ENCODE measurements at regions not wholly inside any gene's neighbourhood (a gene's known extent, or its start where the extent isn't known, plus 50 kb on each side); places are given as distances from the start of the nearest gene placed in this dataset.
"Not testable (repeated sequence)": the region's sequence is repeated elsewhere in the genome, so short reads cannot be mapped to it uniquely, and the experiment has no call there.

DNA sequence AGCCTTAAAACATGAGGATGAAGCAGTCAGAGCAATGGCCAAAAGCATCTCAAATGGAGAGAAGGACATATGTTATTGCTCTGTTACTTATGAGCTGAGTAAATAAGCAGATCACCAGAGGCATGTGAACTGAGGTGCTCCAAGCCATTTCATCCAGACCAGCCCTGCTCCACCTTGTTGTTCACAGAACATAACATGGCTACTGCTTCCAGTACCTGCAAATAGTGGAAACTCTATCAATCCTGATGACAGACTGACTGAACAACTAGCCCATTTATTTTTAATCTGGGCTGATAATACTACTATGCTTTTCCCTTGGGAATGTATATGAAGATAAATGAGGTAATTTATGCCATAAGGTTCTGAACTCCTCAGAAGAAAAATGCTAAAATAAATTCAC is 1164.7 kb downstream of the FAM181B start:
- Histone ChIP-seq H3K36me3 (ENCODE audit: control insufficient read depth, insufficient read depth, low read length) (no peaks in the 10 kb centered on the region), H3K4me3 (ENCODE audit: low read depth, low read length) (no peak overlapping the region), H3K27me3 (ENCODE audit: control insufficient read depth, insufficient read depth, low read length) (no peaks in the 10 kb centered on the region), H3K9me3 (ENCODE audit: control insufficient read depth, insufficient read depth, low read length) (no peaks in the 10 kb centered on the region), H3K27ac (ENCODE audit: low read depth, low read length) (no peak overlapping the region), H3K4me1 (ENCODE audit: control insufficient read depth, insufficient read depth, low read length) (no peaks in the 10 kb centered on the region)
- DNase-seq (ENCODE audit: low read depth in 4 of 6, low spot score in 6 of 6): peak in 1 of 6 donors; percentile 8

DNA sequence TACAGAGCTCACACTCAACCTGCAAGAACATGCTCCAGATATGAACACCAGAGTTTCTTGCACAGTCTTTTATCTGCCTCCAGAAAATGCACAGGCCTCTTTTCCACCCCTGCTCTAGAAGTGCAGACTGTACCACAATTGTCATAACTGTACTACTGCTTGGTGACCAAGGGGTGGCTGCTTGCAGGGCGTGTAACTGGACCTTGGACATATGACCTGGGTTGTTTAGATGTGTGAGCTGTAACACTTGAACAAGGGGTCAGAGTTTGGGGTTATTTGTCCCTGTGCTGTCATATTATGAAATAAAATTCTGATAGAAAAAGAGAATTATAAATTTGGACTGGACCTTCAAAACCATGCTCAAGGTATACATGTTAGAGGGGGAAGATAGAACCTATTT is 1185.5 kb downstream of the FAM181B start:
- DNase-seq (ENCODE audit: low read depth in 4 of 6, low spot score in 6 of 6): no peak
- no peak overlapping the region for H3K27ac ChIP-seq (ENCODE audit: low read depth, low read length)
- H3K9me3 ChIP-seq (ENCODE audit: control insufficient read depth, insufficient read depth, low read length): no peaks in the 10 kb centered on the region
- no peaks in the 10 kb centered on the region for H3K27me3 ChIP-seq (ENCODE audit: control insufficient read depth, insufficient read depth, low read length)
- H3K4me1 ChIP-seq (ENCODE audit: control insufficient read depth, insufficient read depth, low read length): no peaks in the 10 kb centered on the region
- no peaks in the 10 kb centered on the region for H3K36me3 ChIP-seq (ENCODE audit: control insufficient read depth, insufficient read depth, low read length)
- no peak overlapping the region for H3K4me3 ChIP-seq (ENCODE audit: low read depth, low read length)
- 71% methylated on average over 1 of the region's 1 CpG for WGBS (ENCODE audit: insufficient coverage)

DNA sequence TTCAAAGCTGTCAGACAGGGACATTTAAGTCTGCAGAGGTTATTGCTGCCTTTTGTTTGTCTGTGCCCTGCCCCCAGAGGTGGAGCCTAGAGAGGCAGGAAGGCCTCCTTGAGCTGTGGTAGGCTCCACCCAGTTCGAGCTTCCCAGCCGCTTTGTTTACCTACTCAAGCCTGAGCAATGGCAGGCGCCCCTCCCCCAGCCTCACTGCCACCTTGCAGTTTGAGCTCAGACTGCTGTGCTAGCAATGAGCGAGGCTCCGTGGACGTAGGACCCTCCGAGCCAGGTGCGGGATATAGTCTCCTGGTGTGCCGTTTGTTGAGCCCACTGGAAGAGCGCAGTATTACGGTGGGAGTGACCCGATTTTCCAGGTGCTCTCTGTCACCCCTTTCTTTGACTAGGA is 1193.9 kb downstream of the FAM181B start:
- not testable (repeated sequence) for H3K9me3 ChIP-seq (ENCODE audit: control insufficient read depth, insufficient read depth, low read length); H3K4me3 ChIP-seq (ENCODE audit: low read depth, low read length); DNase-seq (ENCODE audit: low read depth in 4 of 6, low spot score in 6 of 6); H3K27ac ChIP-seq (ENCODE audit: low read depth, low read length); H3K4me1 ChIP-seq (ENCODE audit: control insufficient read depth, insufficient read depth, low read length); H3K27me3 ChIP-seq (ENCODE audit: control insufficient read depth, insufficient read depth, low read length); H3K36me3 ChIP-seq (ENCODE audit: control insufficient read depth, insufficient read depth, low read length)
- WGBS (ENCODE audit: insufficient coverage): 98% methylated on average over 11 of the region's 12 CpGs

DNA sequence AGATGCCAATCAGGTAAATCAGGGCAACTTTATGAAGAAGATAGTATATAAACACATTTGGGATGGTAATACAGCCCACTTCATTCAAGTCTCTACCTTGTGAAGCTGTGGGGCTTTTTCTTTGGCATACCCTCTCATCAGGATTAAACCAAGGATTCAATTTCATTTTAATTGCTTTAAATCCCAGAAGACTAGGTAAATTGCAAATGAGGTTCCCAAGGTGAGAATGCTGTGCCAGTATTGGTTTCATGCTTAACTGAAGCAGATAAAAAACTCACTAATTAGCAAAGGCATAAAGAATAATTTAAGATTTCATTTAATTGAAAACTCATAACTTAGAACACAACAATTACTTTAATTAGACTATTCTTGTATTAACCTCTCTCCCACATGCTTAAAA is 1218.1 kb downstream of the FAM181B start:
- DNase-seq (ENCODE audit: low read depth in 4 of 6, low spot score in 6 of 6): peak in 2 of 6 donors; percentile 2 to 80
- Histone ChIP-seq H3K36me3 (ENCODE audit: control insufficient read depth, insufficient read depth, low read length) (no peaks in the 10 kb centered on the region), H3K27me3 (ENCODE audit: control insufficient read depth, insufficient read depth, low read length) (no peaks in the 10 kb centered on the region), H3K4me3 (ENCODE audit: low read depth, low read length) (no peak overlapping the region), H3K4me1 (ENCODE audit: control insufficient read depth, insufficient read depth, low read length) (no peaks in the 10 kb centered on the region), H3K9me3 (ENCODE audit: control insufficient read depth, insufficient read depth, low read length) (no peaks in the 10 kb centered on the region), H3K27ac (ENCODE audit: low read depth, low read length) (no peak overlapping the region)

DNA sequence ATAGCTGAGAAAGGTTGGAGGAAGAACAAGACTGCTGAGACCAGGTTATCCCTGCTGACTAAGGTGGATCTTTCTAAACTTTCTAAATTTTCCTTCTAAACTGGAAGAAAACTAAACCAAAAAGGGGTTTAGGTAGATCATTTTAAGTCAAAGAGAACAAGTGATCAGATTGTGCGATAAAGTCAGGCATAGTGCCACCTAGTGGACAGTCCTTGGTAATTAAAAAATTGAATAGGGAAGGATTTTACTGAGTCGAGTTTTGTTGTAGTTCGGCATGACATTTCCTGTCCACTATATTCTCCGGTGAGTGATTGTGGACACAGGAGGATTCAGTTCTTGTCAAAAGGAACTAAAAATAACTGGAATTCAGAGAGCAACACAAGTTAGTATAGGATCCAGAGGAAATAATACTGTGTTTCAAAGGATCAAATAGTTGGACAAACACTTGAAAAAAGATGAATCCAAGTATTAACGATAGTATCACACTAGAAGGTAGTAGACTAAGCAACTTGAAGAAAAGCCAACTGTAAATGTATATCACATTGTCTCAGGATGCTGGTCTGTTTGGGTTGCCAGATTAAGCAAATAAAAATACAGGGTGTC is 1236.4 kb downstream of the FAM181B start:
- 42% methylated on average over 2 of the region's 5 CpGs for WGBS (ENCODE audit: insufficient coverage)
- no peaks in the 10 kb centered on the region for H3K4me1 ChIP-seq (ENCODE audit: control insufficient read depth, insufficient read depth, low read length)
- no peaks in the 10 kb centered on the region for H3K9me3 ChIP-seq (ENCODE audit: control insufficient read depth, insufficient read depth, low read length)
- no peaks in the 10 kb centered on the region for H3K27me3 ChIP-seq (ENCODE audit: control insufficient read depth, insufficient read depth, low read length)
- peak; percentile 10 to 82 (median 28) for DNase-seq (ENCODE audit: low read depth in 4 of 6, low spot score in 6 of 6)
- H3K36me3 ChIP-seq (ENCODE audit: control insufficient read depth, insufficient read depth, low read length): no peaks in the 10 kb centered on the region
- H3K27ac ChIP-seq (ENCODE audit: low read depth, low read length): no peak overlapping the region
- no peak overlapping the region for H3K4me3 ChIP-seq (ENCODE audit: low read depth, low read length)

DNA sequence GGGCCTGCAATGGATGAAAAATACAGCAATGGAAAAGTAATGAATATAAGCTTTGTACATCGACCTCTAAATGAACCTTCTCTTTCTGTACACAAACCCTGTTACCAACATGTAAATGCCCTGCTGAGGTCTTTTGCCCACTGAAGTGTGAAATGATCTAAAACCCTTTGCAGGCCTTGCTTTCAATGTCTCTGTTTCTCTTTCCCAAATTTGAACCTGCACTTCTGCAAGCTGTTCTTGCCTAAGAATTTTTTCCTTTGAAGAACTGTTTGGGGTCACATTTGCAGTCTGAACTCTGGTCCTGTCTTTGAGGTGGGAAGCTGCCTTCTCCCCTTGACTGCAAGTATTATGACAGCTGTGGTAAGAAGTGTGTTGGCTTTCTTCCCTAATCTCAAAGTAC is 1237.1 kb downstream of the FAM181B start:
- H3K27ac ChIP-seq (ENCODE audit: low read depth, low read length): no peak overlapping the region
- no peak overlapping the region for H3K4me3 ChIP-seq (ENCODE audit: low read depth, low read length)
- peak in 3 of 6 donors; percentile 5 to 57 (median 36) for DNase-seq (ENCODE audit: low read depth in 4 of 6, low spot score in 6 of 6)
- no CpG with 5 or more reads among the region's 1 CpG for WGBS (ENCODE audit: insufficient coverage)
- no peaks in the 10 kb centered on the region for H3K27me3 ChIP-seq (ENCODE audit: control insufficient read depth, insufficient read depth, low read length)
- no peaks in the 10 kb centered on the region for H3K4me1 ChIP-seq (ENCODE audit: control insufficient read depth, insufficient read depth, low read length)
- no peaks in the 10 kb centered on the region for H3K9me3 ChIP-seq (ENCODE audit: control insufficient read depth, insufficient read depth, low read length)
- no peaks in the 10 kb centered on the region for H3K36me3 ChIP-seq (ENCODE audit: control insufficient read depth, insufficient read depth, low read length)

DNA sequence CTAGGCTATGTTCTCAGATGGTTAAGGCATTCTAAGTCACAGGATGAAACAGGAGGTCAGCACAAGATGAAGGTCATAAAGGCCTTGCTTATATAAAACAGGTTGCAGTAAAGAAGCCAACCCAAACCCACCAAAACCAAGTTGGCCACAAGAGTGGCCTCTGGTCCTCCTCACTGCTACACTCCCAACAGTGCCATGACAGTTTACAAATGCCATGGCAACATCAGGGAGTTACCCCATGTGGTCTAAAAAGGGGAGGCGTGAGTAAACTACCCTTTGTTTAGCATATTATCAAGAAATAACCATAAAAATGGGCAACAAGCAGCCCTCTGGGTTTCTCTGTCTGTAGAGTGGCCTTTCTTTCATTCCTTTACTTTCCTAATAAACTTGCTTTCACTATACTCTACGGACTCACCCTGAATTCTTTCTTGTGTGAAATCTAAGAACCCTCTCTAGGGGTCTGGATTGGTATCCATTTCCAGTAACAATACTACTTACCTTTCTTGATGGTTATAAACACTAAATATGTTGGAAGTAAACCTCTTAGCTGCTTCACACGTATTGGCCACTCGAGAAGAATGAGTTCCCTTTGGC is 1237.9 kb downstream of the FAM181B start:
- no peak overlapping the region for H3K4me3 ChIP-seq (ENCODE audit: low read depth, low read length)
- DNase-seq (ENCODE audit: low read depth in 4 of 6, low spot score in 6 of 6): no peak
- no peaks in the 10 kb centered on the region for H3K4me1 ChIP-seq (ENCODE audit: control insufficient read depth, insufficient read depth, low read length)
- H3K9me3 ChIP-seq (ENCODE audit: control insufficient read depth, insufficient read depth, low read length): no peaks in the 10 kb centered on the region
- H3K27ac ChIP-seq (ENCODE audit: low read depth, low read length): no peak overlapping the region
- H3K36me3 ChIP-seq (ENCODE audit: control insufficient read depth, insufficient read depth, low read length): no peaks in the 10 kb centered on the region
- WGBS (ENCODE audit: insufficient coverage): no CpG with 5 or more reads among the region's 4 CpGs
- H3K27me3 ChIP-seq (ENCODE audit: control insufficient read depth, insufficient read depth, low read length): no peaks in the 10 kb centered on the region

DNA sequence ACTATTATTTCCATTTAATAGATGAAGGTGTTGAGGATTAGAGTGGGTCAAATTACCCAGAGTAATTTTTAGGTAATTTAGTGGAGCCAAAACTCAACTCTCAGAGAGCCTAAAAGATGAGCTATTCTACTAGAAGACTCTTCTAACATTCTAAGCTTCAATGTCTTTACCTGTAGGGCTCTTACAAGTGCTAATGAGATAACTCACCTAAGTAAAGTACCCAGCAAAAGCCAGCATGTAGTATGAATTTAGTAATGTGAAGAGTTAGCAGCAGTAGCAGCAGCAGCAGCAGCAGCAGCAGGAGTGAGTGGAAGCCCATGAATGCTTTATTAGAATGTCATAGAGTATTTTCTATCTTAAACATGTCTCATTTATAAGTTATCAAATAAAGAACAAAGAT is 1239.2 kb downstream of the FAM181B start:
- no peaks in the 10 kb centered on the region for H3K9me3 ChIP-seq (ENCODE audit: control insufficient read depth, insufficient read depth, low read length)
- no peak overlapping the region for H3K4me3 ChIP-seq (ENCODE audit: low read depth, low read length)
- no peaks in the 10 kb centered on the region for H3K36me3 ChIP-seq (ENCODE audit: control insufficient read depth, insufficient read depth, low read length)
- H3K27me3 ChIP-seq (ENCODE audit: control insufficient read depth, insufficient read depth, low read length): no peaks in the 10 kb centered on the region
- no peak overlapping the region for H3K27ac ChIP-seq (ENCODE audit: low read depth, low read length)
- DNase-seq (ENCODE audit: low read depth in 4 of 6, low spot score in 6 of 6): peak in 1 of 6 donors; percentile 22
- H3K4me1 ChIP-seq (ENCODE audit: control insufficient read depth, insufficient read depth, low read length): no peaks in the 10 kb centered on the region

DNA sequence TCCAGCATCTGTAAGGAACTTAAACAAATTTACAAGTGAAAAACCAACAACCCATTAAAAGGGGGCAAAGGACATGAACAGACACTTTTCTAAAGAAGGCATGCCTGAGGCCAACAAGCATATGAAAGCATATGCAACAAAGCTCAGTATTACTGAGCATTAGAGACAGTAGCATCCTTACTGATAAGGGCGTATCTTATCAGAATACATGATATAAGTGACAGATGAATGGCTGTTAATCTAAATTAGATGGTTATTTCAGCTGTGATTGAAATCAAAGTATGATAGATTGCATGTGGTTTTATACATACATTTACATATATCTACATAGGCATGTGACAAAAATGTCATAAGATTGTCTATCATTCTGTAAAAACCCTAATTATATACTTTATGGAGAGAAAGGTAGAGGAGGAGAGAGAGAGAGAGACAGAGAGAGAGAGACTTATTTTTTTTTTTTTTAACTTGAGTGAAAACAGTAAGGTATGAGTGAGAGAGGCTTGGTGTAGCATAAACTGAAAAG is 1240.7 kb downstream of the FAM181B start:
- no peaks in the 10 kb centered on the region for H3K27me3 ChIP-seq (ENCODE audit: control insufficient read depth, insufficient read depth, low read length)
- H3K36me3 ChIP-seq (ENCODE audit: control insufficient read depth, insufficient read depth, low read length): no peaks in the 10 kb centered on the region
- no peak overlapping the region for H3K4me3 ChIP-seq (ENCODE audit: low read depth, low read length)
- no peak for DNase-seq (ENCODE audit: low read depth in 4 of 6, low spot score in 6 of 6)
- H3K4me1 ChIP-seq (ENCODE audit: control insufficient read depth, insufficient read depth, low read length): no peaks in the 10 kb centered on the region
- no peaks in the 10 kb centered on the region for H3K9me3 ChIP-seq (ENCODE audit: control insufficient read depth, insufficient read depth, low read length)
- WGBS (ENCODE audit: insufficient coverage): 100% methylated on average over 1 of the region's 1 CpG
- no peak overlapping the region for H3K27ac ChIP-seq (ENCODE audit: low read depth, low read length)

DNA sequence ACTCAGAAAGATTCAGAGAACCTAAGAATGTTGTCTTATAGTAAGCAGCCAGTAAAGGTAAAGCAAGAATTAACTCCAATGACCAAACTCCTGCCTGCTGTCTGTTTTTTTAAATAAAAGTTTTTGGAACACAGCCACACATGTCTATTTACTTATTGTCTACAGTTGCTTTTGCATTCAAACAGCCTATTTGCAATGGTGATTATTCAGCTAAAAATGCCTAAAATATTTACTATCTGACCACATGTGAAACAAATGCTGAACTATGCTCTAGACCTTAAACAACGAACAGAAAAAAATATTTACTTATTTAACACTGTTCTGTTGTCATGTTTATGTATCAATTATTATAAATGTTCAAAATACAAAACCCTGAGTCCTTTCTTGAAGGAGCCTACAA is 1246.6 kb downstream of the FAM181B start:
- Histone ChIP-seq H3K4me1 (ENCODE audit: control insufficient read depth, insufficient read depth, low read length) (no peaks in the 10 kb centered on the region), H3K9me3 (ENCODE audit: control insufficient read depth, insufficient read depth, low read length) (no peaks in the 10 kb centered on the region), H3K4me3 (ENCODE audit: low read depth, low read length) (no peak overlapping the region), H3K27ac (ENCODE audit: low read depth, low read length) (no peak overlapping the region), H3K27me3 (ENCODE audit: control insufficient read depth, insufficient read depth, low read length) (no peaks in the 10 kb centered on the region), H3K36me3 (ENCODE audit: control insufficient read depth, insufficient read depth, low read length) (no peaks in the 10 kb centered on the region)
- no peak for DNase-seq (ENCODE audit: low read depth in 4 of 6, low spot score in 6 of 6)
- no CpG with 5 or more reads among the region's 1 CpG for WGBS (ENCODE audit: insufficient coverage)

All from spinal cord (tissue), 9 donors.